Testis (tissue), 2 donors: ENCODE measurements at regions not wholly inside any gene's neighbourhood (a gene's known extent, or its start where the extent isn't known, plus 50 kb on each side); places are given as distances from the start of the nearest gene placed in this dataset.

Source experiments
- POLR2A ChIP-seq: fragments of 450-650 bp; IDR thresholded peaks from one replicate; pipeline ENCODE4 v1.6.1; 2017; ENCODE audit warnings: antibody characterized with exemption, mild to moderate bottlenecking, moderate library complexity
- TF ChIP-seq, protein P1 (sequence below), 3 experiments: fragments of 450-650 bp in 2 of 3; fragments of 200-600 bp in 1 of 3; sonication (generic) in 1 of 3; IDR thresholded peaks; one replicate each; pipeline ENCODE4 v1.5.1; 2016 to 2019; ENCODE audit warnings: antibody characterized with exemption in 3 of 3, mild to moderate bottlenecking in 2 of 3, moderate library complexity in 1 of 3

DNA sequence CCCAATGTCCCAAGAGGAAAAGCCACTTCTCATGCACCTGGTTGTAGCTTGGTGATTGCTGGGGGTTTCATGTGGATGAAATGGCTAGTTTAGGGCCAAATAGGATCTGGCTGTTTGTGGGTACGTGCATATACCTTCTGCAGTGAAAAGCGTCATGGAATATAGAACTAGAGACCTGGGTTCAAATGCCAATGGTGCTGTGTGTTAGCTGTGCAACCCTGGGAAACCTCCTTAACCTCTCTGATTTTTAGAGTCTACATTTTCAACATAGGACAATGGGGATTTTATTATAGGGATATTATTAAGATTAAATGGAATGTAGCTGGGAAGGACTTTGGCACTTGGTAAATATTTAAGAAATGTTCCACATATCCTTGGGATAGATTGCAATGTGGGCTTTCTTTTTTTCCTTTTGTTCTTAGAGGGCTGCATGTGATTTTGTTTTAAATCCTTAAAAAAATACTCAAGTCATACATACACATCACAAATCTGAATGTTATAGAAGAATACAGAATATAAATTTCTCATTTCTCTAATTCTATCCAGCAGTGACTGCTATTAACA is 112.6 kb upstream of the E2F8 start:
- TF ChIP-seq, protein P1, sequence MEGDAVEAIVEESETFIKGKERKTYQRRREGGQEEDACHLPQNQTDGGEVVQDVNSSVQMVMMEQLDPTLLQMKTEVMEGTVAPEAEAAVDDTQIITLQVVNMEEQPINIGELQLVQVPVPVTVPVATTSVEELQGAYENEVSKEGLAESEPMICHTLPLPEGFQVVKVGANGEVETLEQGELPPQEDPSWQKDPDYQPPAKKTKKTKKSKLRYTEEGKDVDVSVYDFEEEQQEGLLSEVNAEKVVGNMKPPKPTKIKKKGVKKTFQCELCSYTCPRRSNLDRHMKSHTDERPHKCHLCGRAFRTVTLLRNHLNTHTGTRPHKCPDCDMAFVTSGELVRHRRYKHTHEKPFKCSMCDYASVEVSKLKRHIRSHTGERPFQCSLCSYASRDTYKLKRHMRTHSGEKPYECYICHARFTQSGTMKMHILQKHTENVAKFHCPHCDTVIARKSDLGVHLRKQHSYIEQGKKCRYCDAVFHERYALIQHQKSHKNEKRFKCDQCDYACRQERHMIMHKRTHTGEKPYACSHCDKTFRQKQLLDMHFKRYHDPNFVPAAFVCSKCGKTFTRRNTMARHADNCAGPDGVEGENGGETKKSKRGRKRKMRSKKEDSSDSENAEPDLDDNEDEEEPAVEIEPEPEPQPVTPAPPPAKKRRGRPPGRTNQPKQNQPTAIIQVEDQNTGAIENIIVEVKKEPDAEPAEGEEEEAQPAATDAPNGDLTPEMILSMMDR (IDR thresholded peaks at IDR 0.05), result no peak
- TF ChIP-seq POLR2A, result no peak
